Glutamatergic neuron (in vitro differentiated cells): ENCODE measurements at regions not wholly inside any gene's neighbourhood (a gene's known extent, or its start where the extent isn't known, plus 50 kb on each side); places are given as distances from the start of the nearest gene placed in this dataset.

ENCODE experiments used
- DNase-seq: peaks from one replicate; pipeline ENCODE4 v3.0.0; 2022
- H3K27ac Mint-ChIP-seq: one replicate; pipeline ENCODE4 v1.8.0; 2020; ENCODE audit warnings: mild to moderate bottlenecking, mixed read lengths, inconsistent platforms; ENCODE audit not compliant: unreplicated experiment
- H3K27me3 Mint-ChIP-seq: one replicate; pipeline ENCODE4 v1.8.0; 2020; ENCODE audit warnings: mild to moderate bottlenecking, moderate library complexity, mixed read lengths, inconsistent platforms; ENCODE audit not compliant: unreplicated experiment
- H3K36me3 Mint-ChIP-seq: one replicate; pipeline ENCODE4 v1.8.0; 2020; ENCODE audit warnings: mild to moderate bottlenecking, mixed read lengths, inconsistent platforms; ENCODE audit not compliant: unreplicated experiment
- H3K4me1 Mint-ChIP-seq: one replicate; pipeline ENCODE4 v1.8.0; 2020; ENCODE audit warnings: mild to moderate bottlenecking, low read depth, mixed read lengths, inconsistent platforms; ENCODE audit not compliant: unreplicated experiment
- H3K4me3 Mint-ChIP-seq: one replicate; pipeline ENCODE4 v1.8.0; 2020; ENCODE audit warnings: mild to moderate bottlenecking, mixed read lengths, inconsistent platforms; ENCODE audit not compliant: unreplicated experiment
- H3K9me3 Mint-ChIP-seq: one replicate; pipeline ENCODE4 v1.8.0; 2020; ENCODE audit warnings: mild to moderate bottlenecking, moderate library complexity, mixed read lengths, inconsistent platforms; ENCODE audit not compliant: unreplicated experiment
- TF ChIP-seq, protein P1 (sequence below): fragments of 200-600 bp; sonication (generic); IDR thresholded peaks from one replicate; pipeline ENCODE4 v1.5.0; 2021; ENCODE audit not compliant: partially characterized antibody, unreplicated experiment

DNA sequence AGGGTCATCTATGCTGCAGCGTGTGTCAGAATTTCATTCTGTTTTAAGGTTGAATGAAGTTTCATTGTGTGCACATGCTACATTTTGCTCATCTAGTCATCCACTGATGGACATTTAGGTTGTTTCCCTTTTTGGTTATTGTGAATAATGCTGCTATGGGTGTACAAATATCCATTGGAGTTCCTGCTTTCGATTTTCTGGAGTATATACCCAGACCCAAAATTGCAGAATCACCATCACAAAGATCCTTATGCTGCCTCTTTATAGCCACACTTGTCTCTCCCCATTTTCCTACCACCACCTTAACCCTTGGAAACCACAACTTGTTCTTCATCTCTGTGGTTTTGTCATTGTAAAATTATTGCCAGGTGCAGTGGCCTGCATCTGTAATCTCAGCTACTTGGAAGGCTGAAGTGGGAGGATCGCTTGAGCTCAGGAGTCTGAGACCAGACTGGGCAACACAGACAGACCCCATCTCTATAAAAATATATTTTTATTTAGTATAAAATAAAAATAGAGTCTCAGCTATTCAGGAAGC lies 166.2 kb downstream of the HSD17B3 start:
- Mint-ChIP-seq H3K9me3 (peaks cover 4% of the 10 kb centered on the region), H3K27ac (no peak overlapping the region), H3K4me1 (peaks cover 24% of the 10 kb centered on the region), H3K36me3 (peaks cover 3% of the 10 kb centered on the region), H3K27me3 (peaks cover 9% of the 10 kb centered on the region), H3K4me3 (no peak overlapping the region)
- no peak for DNase-seq
- TF ChIP-seq, protein P1, sequence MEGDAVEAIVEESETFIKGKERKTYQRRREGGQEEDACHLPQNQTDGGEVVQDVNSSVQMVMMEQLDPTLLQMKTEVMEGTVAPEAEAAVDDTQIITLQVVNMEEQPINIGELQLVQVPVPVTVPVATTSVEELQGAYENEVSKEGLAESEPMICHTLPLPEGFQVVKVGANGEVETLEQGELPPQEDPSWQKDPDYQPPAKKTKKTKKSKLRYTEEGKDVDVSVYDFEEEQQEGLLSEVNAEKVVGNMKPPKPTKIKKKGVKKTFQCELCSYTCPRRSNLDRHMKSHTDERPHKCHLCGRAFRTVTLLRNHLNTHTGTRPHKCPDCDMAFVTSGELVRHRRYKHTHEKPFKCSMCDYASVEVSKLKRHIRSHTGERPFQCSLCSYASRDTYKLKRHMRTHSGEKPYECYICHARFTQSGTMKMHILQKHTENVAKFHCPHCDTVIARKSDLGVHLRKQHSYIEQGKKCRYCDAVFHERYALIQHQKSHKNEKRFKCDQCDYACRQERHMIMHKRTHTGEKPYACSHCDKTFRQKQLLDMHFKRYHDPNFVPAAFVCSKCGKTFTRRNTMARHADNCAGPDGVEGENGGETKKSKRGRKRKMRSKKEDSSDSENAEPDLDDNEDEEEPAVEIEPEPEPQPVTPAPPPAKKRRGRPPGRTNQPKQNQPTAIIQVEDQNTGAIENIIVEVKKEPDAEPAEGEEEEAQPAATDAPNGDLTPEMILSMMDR: no peak

DNA sequence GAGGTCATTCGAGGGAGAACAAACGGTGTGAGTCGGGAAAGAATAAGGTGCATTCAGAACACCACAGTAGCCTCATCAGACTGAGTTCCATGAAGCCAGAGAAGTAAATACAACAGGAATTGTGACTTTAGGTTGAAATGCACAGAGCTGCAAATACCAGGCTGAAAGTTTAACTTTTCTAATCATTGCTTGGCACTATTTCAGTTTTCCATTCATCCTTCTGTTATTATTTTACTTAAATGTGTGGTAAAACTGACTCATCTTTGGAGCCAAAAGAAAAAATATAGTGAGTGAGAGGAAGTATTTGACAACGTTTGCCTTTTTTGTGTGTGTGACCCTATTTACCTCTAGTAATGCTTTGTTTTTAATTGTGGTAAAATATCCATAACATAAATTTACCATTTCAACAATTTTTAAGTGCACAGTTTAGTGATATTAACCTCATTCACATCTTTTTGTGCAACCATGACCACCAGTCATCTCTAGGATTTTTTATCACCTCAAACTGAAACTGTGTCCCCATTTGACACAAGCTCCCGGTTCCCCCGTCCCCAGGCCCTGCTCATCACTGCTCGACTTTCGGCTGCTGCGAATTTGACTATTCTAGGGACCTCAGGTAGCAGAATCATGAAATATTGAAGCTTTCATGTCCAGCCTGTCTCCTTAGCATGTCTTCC lies 166.8 kb downstream of the HSD17B3 start:
- TF ChIP-seq, protein P1: no peak
- peaks cover 6% of the 10 kb centered on the region for H3K36me3 Mint-ChIP-seq
- DNase-seq: no peak
- H3K9me3 Mint-ChIP-seq: peaks cover 4% of the 10 kb centered on the region
- H3K27ac Mint-ChIP-seq: no peak overlapping the region
- peaks cover 5% of the 10 kb centered on the region for H3K27me3 Mint-ChIP-seq
- H3K4me3 Mint-ChIP-seq: no peak overlapping the region
- H3K4me1 Mint-ChIP-seq: peaks cover 22% of the 10 kb centered on the region

DNA sequence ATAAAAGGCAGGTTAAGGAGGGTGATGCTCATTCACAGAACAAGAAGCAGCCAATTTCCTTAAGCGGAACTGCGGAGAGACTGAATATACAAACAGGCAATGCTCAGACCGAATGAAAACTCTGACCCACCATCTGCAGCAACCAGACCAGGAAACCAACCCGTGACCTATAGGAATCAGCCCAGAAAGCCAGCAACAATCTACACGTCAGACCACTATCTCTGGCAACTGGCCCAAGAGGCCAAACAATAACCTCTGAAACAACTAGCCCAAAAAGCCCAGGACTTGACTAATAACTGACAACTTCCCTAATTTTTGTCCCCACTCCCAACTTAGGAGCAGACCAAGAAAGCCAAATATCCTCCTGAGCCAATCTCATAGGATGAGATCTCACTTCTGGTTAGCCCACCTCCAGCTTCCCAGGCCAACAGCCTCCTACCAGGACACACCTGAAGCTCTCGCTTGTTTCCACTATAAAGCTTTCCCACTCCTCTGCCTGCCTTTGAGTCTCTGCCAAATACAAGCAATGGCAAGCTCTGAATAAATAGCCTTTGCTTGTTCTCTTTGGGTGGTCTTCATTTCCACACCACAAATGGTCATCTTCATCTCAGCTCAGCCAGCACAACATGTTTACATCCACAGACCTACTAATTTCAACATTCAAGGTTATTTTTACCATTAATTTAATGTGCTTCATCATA lies 168.5 kb downstream of the HSD17B3 start:
- Mint-ChIP-seq H3K9me3 (peaks cover 3% of the 10 kb centered on the region), H3K4me3 (no peak overlapping the region), H3K4me1 (peaks cover 29% of the 10 kb centered on the region), H3K36me3 (peaks cover 6% of the 10 kb centered on the region), H3K27me3 (peaks cover 5% of the 10 kb centered on the region), H3K27ac (no peak overlapping the region)
- TF ChIP-seq, protein P1: no peak
- no peak for DNase-seq

DNA sequence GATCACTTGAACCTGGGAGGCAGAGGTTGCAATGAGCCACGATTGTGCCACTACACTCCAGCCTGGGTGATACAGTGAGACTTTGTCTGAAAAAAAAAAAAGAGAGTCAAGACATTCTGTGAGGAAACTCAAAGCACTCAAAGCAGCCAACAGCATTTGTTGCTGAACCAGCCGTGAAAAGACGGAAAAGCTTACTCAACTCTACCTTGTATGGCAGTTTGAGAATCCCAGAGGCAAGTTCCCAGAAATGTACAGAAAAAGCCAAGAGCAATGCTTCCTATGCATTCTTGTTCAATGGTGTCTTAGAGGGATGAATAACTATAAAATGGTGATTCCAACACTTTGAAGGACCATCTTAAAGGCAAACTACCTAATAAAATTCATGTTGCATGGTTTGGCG lies 170.2 kb downstream of the HSD17B3 start:
- Mint-ChIP-seq H3K27me3 (peaks cover 7% of the 10 kb centered on the region), H3K9me3 (peaks cover 3% of the 10 kb centered on the region), H3K36me3 (peaks cover 10% of the 10 kb centered on the region), H3K27ac (no peak overlapping the region), H3K4me1 (peaks cover 25% of the 10 kb centered on the region), H3K4me3 (no peak overlapping the region)
- DNase-seq: no peak
- TF ChIP-seq, protein P1: no peak

DNA sequence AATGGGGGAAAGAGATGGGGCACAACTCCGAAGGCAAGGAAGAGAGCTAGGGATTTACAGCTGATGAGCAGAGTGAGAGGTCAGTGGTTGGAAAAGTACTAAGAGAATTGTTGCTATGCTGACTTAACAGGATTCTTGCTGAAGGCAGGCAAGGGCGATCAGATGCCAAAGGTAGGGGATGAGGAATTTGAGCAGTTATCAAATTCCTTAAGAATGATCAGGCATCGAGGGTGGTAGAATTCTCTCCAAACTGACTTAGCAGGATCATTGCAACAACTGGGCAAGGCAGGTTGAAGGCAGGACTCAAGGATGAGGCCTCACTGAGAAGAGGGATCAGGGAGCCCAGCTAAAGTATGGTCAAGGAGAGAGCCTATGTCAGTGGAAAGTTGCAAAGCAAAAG lies 171.0 kb downstream of the HSD17B3 start:
- H3K27ac Mint-ChIP-seq: no peak overlapping the region
- peaks cover 7% of the 10 kb centered on the region for H3K27me3 Mint-ChIP-seq
- peaks cover 3% of the 10 kb centered on the region for H3K9me3 Mint-ChIP-seq
- no peak for DNase-seq
- H3K4me1 Mint-ChIP-seq: peaks cover 23% of the 10 kb centered on the region
- TF ChIP-seq, protein P1: no peak
- no peak overlapping the region for H3K4me3 Mint-ChIP-seq
- peaks cover 10% of the 10 kb centered on the region for H3K36me3 Mint-ChIP-seq
